GM04504 (cell line): ENCODE measurements at regions not wholly inside any gene's neighbourhood (a gene's known extent, or its start where the extent isn't known, plus 50 kb on each side); places are given as distances from the start of the nearest gene placed in this dataset.

Experiments used
- DNase-seq: peaks from one replicate; pipeline ENCODE4 v3.0.0-alpha.2; 2012; ENCODE audit warnings: low read depth

GRCh38 chr2:118565301-118565700 is 282.1 kb downstream of the EN1 start:
- no peak for DNase-seq

- no peak for DNase-seq
Observed at GRCh38 chr2:118562144-118562543, 285.3 kb downstream of the EN1 start.

GRCh38 chr2:118558846-118559245 is 288.6 kb downstream of the EN1 start:
- no peak for DNase-seq

DNA sequence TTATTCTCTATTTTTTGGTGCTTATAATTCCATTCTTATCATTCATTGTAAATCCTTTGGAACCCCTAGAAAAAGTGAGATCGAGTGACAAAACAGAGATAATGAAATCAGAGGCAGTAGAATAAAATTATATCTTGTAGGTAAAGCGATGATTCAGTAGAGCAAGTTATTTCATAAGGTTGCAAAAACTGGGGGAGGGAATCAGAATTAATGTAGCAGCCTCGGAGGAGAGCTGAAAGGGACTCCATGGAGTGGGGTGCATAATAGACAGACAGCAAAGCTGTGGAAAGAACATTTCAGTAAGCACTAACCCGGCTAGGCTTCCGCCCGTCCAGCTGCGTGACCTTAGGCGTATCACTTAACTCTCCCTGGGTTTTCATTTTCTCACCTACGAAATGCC is 289.7 kb downstream of the EN1 start:
- DNase-seq: no peak

DNA sequence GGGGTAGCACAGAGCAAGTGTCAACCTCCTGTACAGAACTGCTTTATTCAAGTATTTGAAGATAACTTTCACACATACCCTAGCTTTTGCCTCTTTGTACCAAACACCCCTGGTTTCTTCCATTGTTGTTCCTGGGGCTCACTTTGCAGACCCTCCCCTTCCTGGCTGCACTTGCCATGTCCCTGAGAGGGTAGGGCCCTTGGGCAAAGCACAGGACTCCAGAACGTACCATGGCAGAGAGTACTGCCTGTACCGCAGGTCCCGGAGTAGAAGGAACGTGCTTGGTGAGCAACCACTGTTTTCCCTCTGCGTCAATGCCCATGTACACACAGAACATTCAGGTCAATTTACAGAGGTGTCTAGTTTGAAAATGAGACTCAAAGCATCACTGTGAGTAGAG is 290.4 kb downstream of the EN1 start:
- no peak for DNase-seq

DNA sequence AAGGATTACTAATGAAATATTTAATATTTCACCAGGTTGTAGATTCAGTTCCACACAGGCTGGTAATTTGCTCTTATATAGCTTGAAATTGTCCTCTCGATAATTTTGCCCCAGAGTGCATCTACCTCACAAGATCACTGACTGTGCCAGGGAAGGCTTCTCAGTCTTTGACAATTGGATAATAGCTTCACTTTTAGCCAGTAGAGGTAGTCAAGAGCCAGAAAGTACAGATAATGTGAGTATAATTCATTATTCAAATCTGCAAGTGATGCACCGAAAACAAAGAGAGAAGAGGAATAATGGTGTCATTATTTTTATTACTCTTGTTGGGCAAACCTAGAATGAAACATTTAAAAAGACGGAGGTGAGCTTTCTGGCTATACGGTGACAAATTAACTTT is 292.8 kb downstream of the EN1 start:
- DNase-seq: no peak

- no peak for DNase-seq
Observed at GRCh38 chr2:118549503-118549902, 297.9 kb downstream of the EN1 start.

- DNase-seq: no peak
Observed at GRCh38 chr2:118548880-118549488, 298.5 kb downstream of the EN1 start.

- peak; percentile 26 for DNase-seq
Observed at GRCh38 chr2:118539290-118539689, 308.2 kb downstream of the EN1 start.

GRCh38 chr2:118536306-118536705 is 311.1 kb downstream of the EN1 start:
- no peak for DNase-seq

DNA sequence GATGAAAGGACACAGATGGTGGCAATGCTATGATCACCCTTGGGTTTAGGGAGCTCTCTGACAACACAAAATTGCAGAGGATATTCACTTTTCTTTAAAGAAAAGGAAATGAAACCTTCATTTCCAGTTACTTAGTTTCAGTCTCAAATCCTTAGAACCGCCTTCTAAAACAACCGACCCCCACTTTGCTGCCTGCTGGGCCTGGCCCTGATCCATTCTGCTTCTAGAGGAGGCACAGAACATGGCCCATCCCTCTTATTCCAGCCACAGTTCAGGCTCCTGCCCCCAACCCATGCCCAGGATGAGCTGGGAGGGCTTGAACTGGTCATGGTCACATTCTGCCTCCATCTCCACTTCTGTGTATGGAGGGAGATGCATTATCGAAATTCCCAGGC is 311.6 kb downstream of the EN1 start:
- DNase-seq: no peak

DNA sequence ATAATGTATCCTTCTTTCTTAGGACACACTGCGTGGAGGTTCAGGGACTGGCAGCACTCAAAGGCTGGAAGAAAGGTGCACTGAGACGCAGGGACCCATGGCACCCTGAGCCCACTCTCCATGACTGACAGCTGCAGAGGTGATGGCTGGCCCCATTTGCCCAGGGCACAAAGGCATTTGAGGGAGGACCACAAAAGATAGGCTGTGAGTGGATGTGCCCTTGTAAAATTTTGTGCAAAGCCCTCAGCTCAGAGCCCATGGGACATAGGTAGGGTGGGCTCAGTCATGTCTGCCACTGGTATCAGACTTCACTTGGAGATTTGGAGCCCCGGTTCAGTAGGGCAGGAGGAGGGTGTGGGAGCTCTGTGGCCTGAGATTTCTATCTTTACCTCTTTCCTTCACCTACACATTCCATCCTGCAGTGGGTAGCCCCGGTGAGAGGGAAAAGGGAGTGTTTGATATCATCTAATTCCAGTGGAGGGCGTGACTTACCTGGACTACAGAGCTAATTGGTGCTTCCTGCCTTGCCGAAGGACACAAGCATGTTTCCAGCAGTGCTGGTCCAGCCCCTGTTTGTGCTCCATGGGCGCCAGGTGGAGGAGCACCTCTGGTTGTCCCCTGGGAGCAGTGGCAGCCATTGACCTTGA is 312.2 kb downstream of the EN1 start:
- no peak for DNase-seq

DNA sequence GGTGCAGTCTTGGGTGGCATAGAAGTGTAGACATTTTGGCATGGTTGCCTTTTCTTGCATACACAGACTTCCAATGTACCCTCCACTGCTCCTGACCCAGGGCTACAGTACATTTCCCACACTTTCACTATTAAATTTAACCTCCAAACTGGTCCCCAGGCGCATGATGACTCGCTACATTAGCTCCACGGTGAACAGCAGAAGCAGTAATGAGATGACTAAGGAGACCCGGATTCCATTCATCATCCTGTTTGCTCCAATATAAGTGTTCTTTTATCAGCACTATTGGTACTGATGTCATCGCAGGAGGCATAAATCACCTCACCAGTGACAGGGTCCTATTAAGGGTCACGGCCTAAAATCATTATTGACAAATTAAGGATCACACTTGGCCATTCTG is 316.5 kb downstream of the EN1 start:
- peak; percentile 16 for DNase-seq

DNA sequence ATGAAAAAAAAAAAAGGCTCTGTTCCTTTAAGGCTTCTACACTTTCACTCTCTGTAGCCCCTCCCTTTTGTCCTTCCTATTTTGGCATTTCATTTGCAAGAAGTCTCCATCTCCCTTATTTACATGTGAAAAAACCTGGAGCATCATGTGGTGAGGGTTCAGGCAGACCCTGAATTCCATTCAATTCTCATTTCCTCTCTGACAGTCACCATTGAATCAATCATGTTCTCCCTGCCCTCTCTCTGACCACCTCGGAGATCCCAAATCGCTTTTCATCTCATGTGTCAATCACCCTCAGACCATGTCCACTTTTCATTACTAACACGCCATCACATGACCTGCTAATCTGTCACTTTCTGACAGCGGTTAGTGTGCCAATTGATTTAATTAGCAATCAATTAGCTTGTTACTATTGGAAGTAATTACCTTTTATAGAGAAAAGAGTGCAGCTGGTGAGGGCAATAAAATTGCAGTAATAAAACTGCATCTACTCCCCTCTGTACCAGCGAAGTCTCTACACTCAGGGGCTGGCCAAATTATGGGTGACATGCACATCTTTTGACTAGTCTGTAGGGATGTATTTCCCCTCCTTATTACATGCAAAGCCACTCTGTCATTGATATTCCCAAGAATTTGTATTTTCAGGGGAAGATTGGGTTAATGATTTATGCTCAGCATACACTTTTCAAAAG is 317.4 kb downstream of the EN1 start:
- no peak for DNase-seq

- DNase-seq: no peak
Observed at GRCh38 chr2:118527571-118527970, 319.9 kb downstream of the EN1 start.

DNA sequence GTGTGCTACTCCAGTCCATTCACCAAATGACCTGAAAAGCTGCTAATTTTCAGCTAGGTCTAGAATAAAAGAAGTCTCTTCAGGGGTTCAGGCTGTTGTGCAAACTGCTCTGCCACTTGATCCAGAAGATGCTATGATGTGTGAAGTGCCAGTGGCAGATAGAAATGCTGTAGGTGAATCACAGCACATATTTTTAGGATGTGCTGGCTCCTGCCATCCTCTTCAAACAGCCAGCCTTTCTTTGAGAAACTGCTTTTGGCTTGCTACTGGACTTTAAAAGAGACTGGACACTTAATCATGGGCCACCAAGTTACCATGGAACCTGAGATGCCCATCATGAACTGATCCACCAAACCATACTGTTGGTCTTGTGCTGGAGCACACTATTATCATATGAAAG is 322.1 kb downstream of the EN1 start:
- no peak for DNase-seq

DNA sequence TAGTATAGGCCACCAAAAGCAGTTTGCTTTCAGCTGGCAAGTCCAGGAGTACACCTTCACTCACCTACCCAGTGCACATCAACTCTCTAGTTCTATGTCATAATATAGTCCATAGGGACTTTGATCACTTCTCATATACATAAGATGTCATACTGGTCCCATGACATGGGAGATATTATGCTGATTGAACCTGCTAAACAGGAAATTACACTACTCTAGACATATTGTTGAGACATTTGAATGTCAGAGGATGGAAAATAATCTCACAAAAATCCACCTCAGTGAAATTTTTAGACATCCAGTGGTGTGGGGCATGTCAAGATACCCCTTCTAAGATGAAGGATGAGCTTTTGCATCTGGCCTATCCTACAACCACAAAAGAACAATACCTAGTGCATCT is 322.5 kb downstream of the EN1 start:
- no peak for DNase-seq

GRCh38 chr2:118523761-118524160 is 323.7 kb downstream of the EN1 start:
- DNase-seq: no peak

GRCh38 chr2:118521960-118522359 is 325.5 kb downstream of the EN1 start:
- DNase-seq: no peak

- DNase-seq: no peak
Observed at GRCh38 chr2:118521272-118521671, 326.2 kb downstream of the EN1 start.

DNA sequence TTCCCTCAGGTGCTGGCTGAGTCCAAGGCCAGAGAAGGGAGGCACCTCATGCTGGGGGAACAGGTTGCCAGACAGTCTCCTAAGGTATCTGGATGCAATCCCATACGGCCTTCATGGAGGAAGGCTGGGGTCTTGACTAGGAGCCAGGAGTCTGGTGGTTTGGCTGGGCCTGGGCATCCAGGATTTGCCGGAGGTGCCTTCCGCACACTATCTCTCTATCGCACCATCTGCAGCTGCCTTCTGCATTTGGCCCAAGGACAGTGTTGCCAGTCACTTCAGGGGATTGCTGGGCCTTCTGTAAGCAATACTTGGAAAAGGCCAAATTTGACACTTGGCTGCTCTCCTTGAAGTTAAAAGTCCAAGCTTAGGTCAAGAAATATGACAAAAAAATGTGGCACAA is 327.2 kb downstream of the EN1 start:
- DNase-seq: no peak

DNA sequence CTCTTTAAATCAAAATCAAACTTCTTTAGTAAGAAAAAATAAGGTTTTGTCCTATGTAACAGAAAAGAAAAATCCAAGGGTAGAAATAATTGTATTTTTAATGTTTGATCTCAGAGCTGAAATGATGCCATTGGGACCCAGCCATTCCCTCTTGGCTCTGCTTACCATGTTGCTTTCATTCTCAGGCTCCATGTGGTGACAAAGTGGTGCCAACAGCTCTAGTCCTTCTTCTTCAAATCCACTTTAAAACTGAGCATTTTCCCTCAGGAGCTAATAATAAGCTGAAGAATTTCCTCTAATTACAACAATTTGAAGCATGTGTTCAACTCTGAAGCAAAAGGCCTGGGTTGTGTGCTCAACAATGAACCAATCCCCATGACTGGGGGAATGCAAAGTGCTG is 327.9 kb downstream of the EN1 start:
- DNase-seq: no peak

DNA sequence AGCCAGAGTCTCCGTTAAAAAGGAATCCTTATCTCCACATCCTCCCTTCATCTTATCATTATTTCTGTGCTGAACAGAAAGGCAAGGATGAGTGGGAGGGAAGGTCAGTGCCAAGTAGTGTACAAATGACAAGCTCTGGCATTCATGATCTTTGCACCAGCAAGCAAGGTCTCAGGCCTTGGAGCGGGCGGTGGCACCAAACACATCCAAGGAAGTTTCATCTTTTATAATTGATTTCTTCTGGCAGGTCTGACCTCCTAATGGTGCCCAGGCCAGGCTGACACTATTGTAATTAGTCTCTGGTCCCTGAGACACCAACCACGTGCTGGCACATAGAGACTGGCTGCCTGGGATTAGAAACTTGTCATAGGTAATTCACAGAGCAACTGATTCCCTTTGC is 336.6 kb downstream of the EN1 start:
- no peak for DNase-seq
